SKM-1 (cell line): ENCODE measurements at regions not wholly inside any gene's neighbourhood (a gene's known extent, or its start where the extent isn't known, plus 50 kb on each side); places are given as distances from the start of the nearest gene placed in this dataset.

Experiments used
- DNase-seq: peaks from one replicate; lab custom pipeline; 2025; ENCODE audit not compliant: unreplicated experiment; lab: John Stamatoyannopoulos, UW

- DNase-seq = no peak
These were observed 246.5 kb upstream of the PEX5L start for GRCh38 chr3:180283251-180283650.

DNA sequence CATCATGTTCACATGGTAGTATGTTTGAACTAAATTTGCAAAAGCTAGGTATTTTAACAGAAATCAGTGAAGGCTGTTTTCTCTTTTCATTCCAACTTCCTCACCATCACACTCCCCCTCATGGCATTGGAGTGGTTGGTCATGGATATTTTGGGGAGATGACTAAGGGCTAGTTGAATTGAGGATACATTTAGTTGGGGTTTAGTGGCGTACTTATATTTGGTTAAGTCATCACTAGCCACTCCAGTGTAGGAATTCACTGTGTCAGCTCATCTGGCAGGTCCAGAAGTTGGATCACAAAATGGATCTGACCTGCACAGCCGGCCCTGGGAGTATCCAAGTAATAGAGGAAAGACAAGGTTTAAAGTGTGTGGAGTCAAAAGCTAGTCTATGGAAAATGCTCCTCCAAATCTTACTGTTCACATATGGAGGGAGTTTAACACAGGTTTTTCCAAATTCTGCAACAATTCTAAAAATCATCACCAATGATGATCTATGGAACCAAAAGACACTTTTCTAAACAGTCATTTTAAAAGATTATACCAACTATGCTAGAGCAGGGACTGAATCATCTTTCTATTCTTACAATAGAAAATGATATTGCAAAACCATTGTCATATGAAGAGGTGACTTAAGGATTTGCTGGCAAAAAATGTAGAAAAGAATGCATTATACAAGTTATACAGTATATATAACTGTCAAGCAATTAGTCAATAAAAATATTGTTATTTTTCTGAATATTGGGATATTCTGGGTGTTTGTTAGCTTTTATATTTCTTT lies 247.8 kb upstream of the PEX5L start:
- DNase-seq = no peak

DNA sequence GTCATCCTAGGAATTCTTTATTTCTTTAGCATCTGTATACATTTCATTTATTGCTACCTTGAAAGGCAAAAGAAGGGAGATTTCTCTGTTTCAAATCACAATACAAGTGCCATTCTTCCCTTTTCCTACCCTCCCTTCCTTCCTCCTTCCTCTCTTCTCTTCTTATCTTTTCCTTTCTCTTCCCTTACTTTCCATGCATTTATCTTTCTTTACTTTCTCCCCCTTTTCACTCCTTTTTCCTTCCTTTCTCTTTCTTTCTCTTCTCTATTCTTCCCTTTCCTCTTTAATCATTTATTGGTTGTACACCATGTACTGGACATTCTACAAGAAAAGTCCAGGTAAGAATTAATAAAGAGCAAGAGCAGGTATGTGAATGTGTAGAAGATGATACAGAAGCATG lies 251.0 kb upstream of the PEX5L start:
- no peak for DNase-seq

- DNase-seq = no peak
These were observed 252.1 kb upstream of the PEX5L start for GRCh38 chr3:180288816-180289215.

- no peak for DNase-seq
These were observed 253.6 kb upstream of the PEX5L start for GRCh38 chr3:180290300-180290699.

GRCh38 chr3:180294282-180295027 lies 257.7 kb upstream of the PEX5L start:
- DNase-seq = peak; percentile 65

- DNase-seq = no peak
These were observed 259.1 kb upstream of the PEX5L start for GRCh38 chr3:180295811-180296210.

GRCh38 chr3:180296971-180297370 lies 260.2 kb upstream of the PEX5L start:
- DNase-seq = no peak

- no peak for DNase-seq
These were observed 269.4 kb upstream of the PEX5L start for GRCh38 chr3:180306155-180306554.

- no peak for DNase-seq
These were observed 270.0 kb upstream of the PEX5L start for GRCh38 chr3:180306691-180307090.

DNA sequence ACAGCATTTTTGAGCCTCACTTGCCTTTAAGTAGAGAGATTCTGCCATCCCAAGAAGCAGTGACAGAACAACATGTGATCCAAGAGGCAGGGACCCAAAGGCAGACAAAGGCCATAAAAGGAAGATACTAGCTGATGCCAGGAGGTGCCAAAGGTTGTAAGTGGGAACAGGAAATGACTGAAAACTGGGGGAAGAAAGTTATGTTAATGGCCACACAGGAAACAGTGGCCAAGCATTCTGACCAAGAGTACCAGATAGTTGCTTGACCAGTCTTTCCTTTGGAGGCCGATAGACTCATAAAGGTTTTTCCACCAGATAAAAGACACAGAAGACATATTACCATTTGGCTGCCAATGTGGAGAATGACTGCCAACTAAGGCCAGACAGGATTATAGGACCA lies 274.5 kb upstream of the PEX5L start:
- no peak for DNase-seq

GRCh38 chr3:180316321-180316720 lies 279.6 kb upstream of the PEX5L start:
- no peak for DNase-seq

- DNase-seq = no peak
These were observed 282.5 kb upstream of the TTC14 start for GRCh38 chr3:180319461-180319860.

DNA sequence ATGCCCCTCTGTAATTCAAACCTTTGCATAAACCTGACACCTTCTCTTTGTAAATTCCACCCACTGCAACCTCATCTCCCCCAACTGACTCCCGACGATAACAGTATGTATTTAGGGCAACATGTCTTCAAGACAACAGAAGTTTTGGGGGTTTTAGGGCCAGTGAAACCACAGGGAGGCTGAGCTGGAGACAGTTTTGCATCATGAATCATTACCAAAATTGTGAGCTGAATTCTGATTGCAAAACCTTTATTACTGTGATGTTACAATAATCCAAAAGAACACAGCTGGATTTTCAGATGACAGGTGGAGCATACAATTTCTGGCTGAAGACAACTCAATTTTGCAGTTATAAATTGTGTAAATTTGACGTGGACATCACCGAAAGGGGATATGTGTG lies 281.3 kb upstream of the TTC14 start:
- no peak for DNase-seq

DNA sequence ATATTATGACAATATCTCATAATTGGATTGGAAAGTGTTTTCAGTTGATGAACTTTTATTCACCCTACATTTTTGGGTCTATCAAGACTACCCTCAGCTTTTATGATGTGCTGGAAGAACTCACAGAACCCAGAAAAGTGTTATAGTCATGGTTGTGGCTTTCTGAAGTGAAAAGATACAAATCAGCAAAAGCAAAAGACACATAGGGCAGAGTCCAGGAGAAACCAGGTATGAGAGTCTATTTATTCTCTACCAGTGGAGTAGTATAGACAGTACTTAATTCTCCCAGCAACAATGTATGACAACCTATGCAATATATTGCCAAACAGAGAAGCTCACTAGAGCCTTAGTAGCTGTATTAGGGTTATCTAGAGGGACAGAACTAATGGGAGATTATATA lies 280.4 kb upstream of the TTC14 start:
- DNase-seq = no peak

DNA sequence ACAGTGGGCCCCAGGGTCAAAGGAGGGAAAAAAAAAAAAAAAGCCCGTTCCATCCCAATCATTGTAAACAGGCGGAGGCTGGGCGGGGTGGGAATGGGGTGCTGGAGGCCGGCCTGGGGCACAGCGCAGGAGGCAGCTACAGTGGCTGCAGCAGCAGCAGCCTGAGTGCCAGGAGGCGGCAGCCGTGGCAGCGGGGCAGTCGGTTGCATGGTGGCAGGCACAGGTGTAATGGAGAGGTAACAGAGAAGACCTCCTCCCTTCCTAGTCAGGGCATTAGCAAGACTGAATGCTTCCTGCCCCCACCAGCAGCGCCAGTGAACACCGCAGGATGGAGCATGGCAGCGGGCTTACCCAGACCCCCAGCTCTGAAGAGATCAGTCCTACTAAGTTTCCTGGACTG lies 279.1 kb upstream of the TTC14 start:
- DNase-seq = no peak

DNA sequence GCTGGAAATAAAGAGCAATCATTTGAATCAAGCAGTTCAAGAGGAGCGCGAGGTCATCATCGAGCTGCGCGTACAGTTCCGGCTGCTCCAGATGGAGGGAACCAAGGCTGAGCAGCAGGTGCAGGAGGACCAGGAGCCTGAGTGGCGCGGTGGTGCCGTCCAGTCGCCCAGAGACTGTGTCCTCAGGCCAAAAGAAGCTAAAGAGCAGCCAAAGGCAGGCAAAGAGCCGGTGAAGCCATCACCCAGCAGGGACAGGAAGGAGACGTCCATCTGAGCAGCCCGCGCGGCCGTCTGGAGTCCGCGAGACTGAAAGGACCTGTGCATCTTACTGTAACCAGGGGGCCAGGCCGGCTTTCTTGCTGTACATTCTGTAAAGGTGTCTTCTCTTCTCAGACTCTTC lies 277.2 kb upstream of the TTC14 start:
- no peak for DNase-seq

DNA sequence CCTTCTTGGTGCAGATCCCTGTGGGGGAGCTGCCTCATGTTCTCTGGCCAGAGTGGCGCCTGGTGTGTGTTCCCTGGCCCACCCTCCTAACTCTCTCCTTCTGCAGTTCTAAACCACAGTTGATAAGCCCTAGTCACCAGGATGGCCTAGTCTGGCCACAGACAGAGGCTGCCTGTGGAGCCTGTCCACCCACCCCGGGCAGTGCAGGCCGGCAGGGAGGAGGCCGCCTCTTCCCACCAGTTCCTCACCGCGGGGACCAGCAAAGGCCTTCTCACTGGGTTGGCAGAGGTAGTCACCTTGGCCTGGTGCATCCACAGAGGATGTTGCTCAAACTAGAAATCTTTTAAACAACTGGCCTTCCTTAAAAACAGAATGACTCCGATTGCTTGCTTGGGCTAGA lies 276.4 kb upstream of the TTC14 start:
- no peak for DNase-seq

GRCh38 chr3:180325958-180326357 lies 276.0 kb upstream of the TTC14 start:
- no peak for DNase-seq

GRCh38 chr3:180329187-180329586 lies 272.8 kb upstream of the TTC14 start:
- no peak for DNase-seq

DNA sequence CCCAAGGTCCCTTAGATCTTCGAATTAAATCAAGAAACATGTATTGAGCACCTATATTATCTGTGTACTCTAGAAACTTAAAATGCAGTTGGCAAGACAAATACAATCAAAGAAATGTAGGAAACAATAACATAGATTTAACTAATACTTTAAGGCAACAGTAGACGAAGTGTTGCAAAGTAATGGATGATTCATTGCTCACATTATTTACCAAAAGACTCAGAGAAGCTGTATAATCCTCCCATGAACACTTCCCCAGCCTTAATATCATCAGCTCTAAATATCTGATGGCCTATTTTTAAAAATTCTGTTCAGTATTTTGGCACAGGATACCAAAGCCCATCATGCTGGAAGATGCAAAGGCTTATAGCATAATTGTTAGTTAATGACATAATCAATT lies 272.1 kb upstream of the TTC14 start:
- no peak for DNase-seq

GRCh38 chr3:180330440-180330839 lies 271.5 kb upstream of the TTC14 start:
- DNase-seq = no peak

- DNase-seq = no peak
These were observed 269.4 kb upstream of the TTC14 start for GRCh38 chr3:180332608-180333007.
